OCI-LY1 (cell line): ENCODE measurements at regions not wholly inside any gene's neighbourhood (a gene's known extent, or its start where the extent isn't known, plus 50 kb on each side); places are given as distances from the start of the nearest gene placed in this dataset.

Experiments
- EZH2 ChIP-seq: fragments of 200-600 bp; sonication (generic), shearing (Covaris generic); IDR thresholded peaks from 2 replicates; pipeline ENCODE4 v1.8.0; 2017; ENCODE audit warnings: borderline replicate concordance, mixed run types, mild to moderate bottlenecking, antibody characterized with exemption, low read length, moderate library complexity, mixed read lengths
- TF ChIP-seq, protein P1 (sequence below): fragments of 200-600 bp; sonication (generic), shearing (Covaris generic); IDR thresholded peaks from 2 replicates; pipeline ENCODE4 v1.5.1; 2017; ENCODE audit warnings: mild to moderate bottlenecking, antibody characterized with exemption, low read length, moderate library complexity, mixed read lengths

DNA sequence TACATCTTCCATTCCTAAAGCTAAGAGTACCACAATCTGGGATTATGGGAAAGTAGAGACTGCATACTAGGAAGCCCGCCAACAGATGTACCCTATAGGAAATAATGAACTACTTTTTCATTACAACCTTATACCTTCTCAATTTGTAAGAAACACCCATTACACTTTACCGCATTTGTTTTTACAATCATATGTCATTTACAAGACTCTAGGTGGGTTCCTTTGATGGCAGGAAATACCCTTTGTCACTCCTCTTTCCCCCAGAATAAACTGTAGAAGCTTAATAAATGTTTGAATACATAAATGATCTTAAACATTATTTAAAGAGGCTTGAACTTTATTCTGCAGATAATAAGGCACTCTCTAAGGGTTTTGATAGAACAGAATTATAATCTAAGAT is 150.1 kb upstream of the TGFBR2 start:
- TF ChIP-seq EZH2: no peak
- TF ChIP-seq, protein P1, sequence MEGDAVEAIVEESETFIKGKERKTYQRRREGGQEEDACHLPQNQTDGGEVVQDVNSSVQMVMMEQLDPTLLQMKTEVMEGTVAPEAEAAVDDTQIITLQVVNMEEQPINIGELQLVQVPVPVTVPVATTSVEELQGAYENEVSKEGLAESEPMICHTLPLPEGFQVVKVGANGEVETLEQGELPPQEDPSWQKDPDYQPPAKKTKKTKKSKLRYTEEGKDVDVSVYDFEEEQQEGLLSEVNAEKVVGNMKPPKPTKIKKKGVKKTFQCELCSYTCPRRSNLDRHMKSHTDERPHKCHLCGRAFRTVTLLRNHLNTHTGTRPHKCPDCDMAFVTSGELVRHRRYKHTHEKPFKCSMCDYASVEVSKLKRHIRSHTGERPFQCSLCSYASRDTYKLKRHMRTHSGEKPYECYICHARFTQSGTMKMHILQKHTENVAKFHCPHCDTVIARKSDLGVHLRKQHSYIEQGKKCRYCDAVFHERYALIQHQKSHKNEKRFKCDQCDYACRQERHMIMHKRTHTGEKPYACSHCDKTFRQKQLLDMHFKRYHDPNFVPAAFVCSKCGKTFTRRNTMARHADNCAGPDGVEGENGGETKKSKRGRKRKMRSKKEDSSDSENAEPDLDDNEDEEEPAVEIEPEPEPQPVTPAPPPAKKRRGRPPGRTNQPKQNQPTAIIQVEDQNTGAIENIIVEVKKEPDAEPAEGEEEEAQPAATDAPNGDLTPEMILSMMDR: no peak
